ENCODE measurements at regions not wholly inside any gene's neighbourhood (a gene's known extent, or its start where the extent isn't known, plus 50 kb on each side); places are given as distances from the start of the nearest gene placed in this dataset.

- no peak for DNase-seq
Measured at GRCh38 chr6:139653111-139653510, 278.7 kb upstream of the CITED2 start.

- no peak for DNase-seq
Measured at GRCh38 chr6:139650941-139651340, 276.5 kb upstream of the CITED2 start.

GRCh38 chr6:139649732-139650131, 275.3 kb upstream of the CITED2 start:
- DNase-seq, result no peak

- DNase-seq, result no peak
Measured at GRCh38 chr6:139649128-139649527, 274.7 kb upstream of the CITED2 start.

GRCh38 chr6:139648430-139649000, 274.1 kb upstream of the CITED2 start:
- DNase-seq, result no peak

- no peak for DNase-seq
Measured at GRCh38 chr6:139647841-139648240, 273.4 kb upstream of the CITED2 start.

GRCh38 chr6:139647016-139647415, 272.6 kb upstream of the CITED2 start:
- no peak for DNase-seq

GRCh38 chr6:139644821-139645220, 270.4 kb upstream of the CITED2 start:
- no peak for DNase-seq

GRCh38 chr6:139643986-139644385, 269.5 kb upstream of the CITED2 start:
- no peak for DNase-seq

GRCh38 chr6:139642346-139642745, 267.9 kb upstream of the CITED2 start:
- no peak for DNase-seq

GRCh38 chr6:139641376-139641775, 266.9 kb upstream of the CITED2 start:
- no peak for DNase-seq

GRCh38 chr6:139640921-139641320, 266.5 kb upstream of the CITED2 start:
- no peak for DNase-seq

GRCh38 chr6:139640448-139640847, 266.0 kb upstream of the CITED2 start:
- DNase-seq, result no peak

- no peak for DNase-seq
Measured at GRCh38 chr6:139639507-139639906, 265.1 kb upstream of the CITED2 start.

GRCh38 chr6:139638179-139638941, 263.9 kb upstream of the CITED2 start:
- no peak for DNase-seq

GRCh38 chr6:139637766-139638165, 263.3 kb upstream of the CITED2 start:
- DNase-seq, result no peak

GRCh38 chr6:139636391-139636790, 261.9 kb upstream of the CITED2 start:
- DNase-seq, result no peak

GRCh38 chr6:139635401-139636130, 261.1 kb upstream of the CITED2 start:
- DNase-seq, result no peak

- no peak for DNase-seq
Measured at GRCh38 chr6:139632840-139633239, 258.4 kb upstream of the CITED2 start.

- no peak for DNase-seq
Measured at GRCh38 chr6:139628270-139628669, 253.8 kb upstream of the CITED2 start.

GRCh38 chr6:139627091-139627490, 252.6 kb upstream of the CITED2 start:
- DNase-seq, result no peak

GRCh38 chr6:139625998-139626975, 251.8 kb upstream of the CITED2 start:
- DNase-seq, result no peak

Data from NCI-H2029 (cell line).